Mesenchymal stem cell (in vitro differentiated cells and primary cell): ENCODE measurements at regions not wholly inside any gene's neighbourhood (a gene's known extent, or its start where the extent isn't known, plus 50 kb on each side); places are given as distances from the start of the nearest gene placed in this dataset.

Experiments
- DNase-seq: peaks from one replicate; pipeline ENCODE4 v3.0.0-alpha.2; 2013
- H2AFZ ChIP-seq: one replicate; pipeline ENCODE4 v1.6.1; 2013; ENCODE audit warnings: low read depth, mild to moderate bottlenecking, control low read depth, inconsistent platforms, low read length, moderate library complexity
- H2AK5ac ChIP-seq: 2 replicates; pipeline ENCODE4 v1.6.1; 2013; ENCODE audit warnings: low read length, moderate library complexity, mild to moderate bottlenecking, inconsistent platforms; ENCODE audit not compliant: severe bottlenecking
- H2BK120ac ChIP-seq: one replicate; pipeline ENCODE4 v1.6.1; 2013; ENCODE audit warnings: low read depth, mild to moderate bottlenecking, inconsistent platforms, low read length, moderate library complexity
- H2BK12ac ChIP-seq, 2 experiments: one replicate each; pipeline ENCODE4 v1.6.1; 2013; ENCODE audit warnings: inconsistent platforms in 2 of 2, low read length in 2 of 2, mild to moderate bottlenecking in 2 of 2, moderate library complexity in 2 of 2, control low read depth in 1 of 2
- H2BK15ac ChIP-seq: one replicate; pipeline ENCODE4 v1.6.1; 2013; ENCODE audit warnings: mild to moderate bottlenecking, low read depth, inconsistent platforms; ENCODE audit not compliant: poor library complexity, severe bottlenecking
- H2BK5ac ChIP-seq: 2 replicates; pipeline ENCODE4 v1.6.1; 2013; ENCODE audit warnings: low read depth, mild to moderate bottlenecking, low read length, control low read depth, inconsistent platforms; ENCODE audit not compliant: poor library complexity, severe bottlenecking
- H3K14ac ChIP-seq, 2 experiments: one replicate each; pipeline ENCODE4 v1.6.1; 2013; ENCODE audit warnings: inconsistent platforms in 2 of 2, low read length in 2 of 2, control low read depth in 1 of 2, mild to moderate bottlenecking in 1 of 2, moderate library complexity in 1 of 2
- H3K18ac ChIP-seq, 2 experiments: one replicate each; pipeline ENCODE4 v1.6.1; 2013; ENCODE audit warnings: inconsistent platforms in 2 of 2, low read length in 2 of 2, control low read depth in 1 of 2, low read depth in 1 of 2, mild to moderate bottlenecking in 1 of 2
- H3K23ac ChIP-seq, 2 experiments: one replicate each; pipeline ENCODE4 v1.6.1; 2013; ENCODE audit warnings: inconsistent platforms in 2 of 2, low read length in 2 of 2, mild to moderate bottlenecking in 2 of 2, moderate library complexity in 2 of 2, control low read depth in 1 of 2
- H3K27ac ChIP-seq: 2 replicates; pipeline ENCODE4 v1.5.1; 2013; ENCODE audit warnings: mild to moderate bottlenecking, moderate library complexity, low read length, control low read depth, inconsistent platforms; ENCODE audit not compliant: poor library complexity, severe bottlenecking
- H3K27me3 ChIP-seq, 2 experiments: 2 replicates each; pipeline versions ENCODE4 v1.6.1 to v1.7.0; 2013; ENCODE audit warnings: low read length in 2 of 2, mild to moderate bottlenecking in 2 of 2, moderate library complexity in 2 of 2, control low read depth in 1 of 2, inconsistent platforms in 1 of 2; ENCODE audit not compliant: control insufficient read depth in 1 of 2, insufficient read depth in 1 of 2
- H3K36me3 ChIP-seq, 2 experiments: 2 replicates each; pipeline versions ENCODE4 v1.6.1 to v1.7.0; 2013; ENCODE audit warnings: low read length in 2 of 2, control low read depth in 1 of 2, inconsistent platforms in 1 of 2, low read depth in 1 of 2, mild to moderate bottlenecking in 1 of 2; ENCODE audit not compliant: insufficient read depth in 2 of 2, control insufficient read depth in 1 of 2
- H3K4ac ChIP-seq, 2 experiments: one replicate each; pipeline ENCODE4 v1.6.1; 2013; ENCODE audit warnings: inconsistent platforms in 2 of 2, low read length in 2 of 2, mild to moderate bottlenecking in 2 of 2, moderate library complexity in 2 of 2, control low read depth in 1 of 2, low read depth in 1 of 2
- H3K4me1 ChIP-seq: 2 replicates; pipeline ENCODE4 v1.6.1; 2013; ENCODE audit warnings: low read depth, low read length, control low read depth; ENCODE audit not compliant: control insufficient read depth, insufficient read depth
- H3K4me2 ChIP-seq: 2 replicates; pipeline ENCODE4 v1.6.1; 2013; ENCODE audit warnings: low read length, mild to moderate bottlenecking, inconsistent platforms; ENCODE audit not compliant: poor library complexity, severe bottlenecking
- H3K4me3 ChIP-seq, 2 experiments: 2 replicates each; pipeline versions ENCODE4 v1.5.1 to v1.7.0; 2013; ENCODE audit warnings: low read length in 2 of 2, mild to moderate bottlenecking in 2 of 2, control low read depth in 1 of 2, low read depth in 1 of 2; ENCODE audit not compliant: insufficient read depth in 1 of 2
- H3K79me1 ChIP-seq: replicated peaks from 2 replicates; pipeline ENCODE4 v1.6.1; 2013; ENCODE audit warnings: mild to moderate bottlenecking, control low read depth, low read length, inconsistent platforms; ENCODE audit not compliant: poor library complexity, severe bottlenecking
- H3K9ac ChIP-seq: 2 replicates; pipeline ENCODE4 v1.7.0; 2013; ENCODE audit warnings: mild to moderate bottlenecking, low read length, moderate library complexity
- H3K9me3 ChIP-seq: 2 replicates; pipeline ENCODE4 v1.7.0; 2013; ENCODE audit warnings: mild to moderate bottlenecking, low read length; ENCODE audit not compliant: control insufficient read depth
- H4K8ac ChIP-seq: one replicate; pipeline ENCODE4 v1.6.1; 2013; ENCODE audit warnings: inconsistent platforms, mild to moderate bottlenecking, low read length, moderate library complexity
- H4K91ac ChIP-seq: one replicate; pipeline ENCODE4 v1.6.1; 2013; ENCODE audit warnings: mild to moderate bottlenecking, low read length, inconsistent platforms
- WGBS: methylation state at CpG from one replicate; pipeline ENCODE4 v1.1.7; 2013; ENCODE audit warnings: mixed read lengths; 5-methylcytosine and 5-hydroxymethylcytosine counted together

DNA sequence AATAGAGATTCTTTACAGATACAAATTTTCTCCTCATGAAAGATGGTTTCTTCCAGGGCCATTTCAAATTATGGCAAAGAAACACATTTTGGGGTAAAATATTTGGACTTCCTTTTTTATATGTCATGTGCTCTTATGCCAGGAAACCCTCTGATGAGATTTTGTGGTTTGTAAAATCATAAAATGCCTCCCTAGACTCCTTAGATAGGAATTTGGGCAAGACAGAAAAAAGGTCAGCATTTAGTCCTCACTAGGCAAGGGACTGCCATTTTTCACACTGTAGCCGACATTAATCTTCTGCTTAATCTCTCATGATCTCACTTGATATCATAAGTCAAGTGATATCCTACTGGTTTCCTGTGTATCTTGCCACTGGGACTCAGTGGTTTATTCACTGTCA is 286.4 kb downstream of the ARHGAP12 start:
- Histone ChIP-seq H3K36me3 (no peaks in the 10 kb centered on the region), H3K4me2 (no peak overlapping the region)

DNA sequence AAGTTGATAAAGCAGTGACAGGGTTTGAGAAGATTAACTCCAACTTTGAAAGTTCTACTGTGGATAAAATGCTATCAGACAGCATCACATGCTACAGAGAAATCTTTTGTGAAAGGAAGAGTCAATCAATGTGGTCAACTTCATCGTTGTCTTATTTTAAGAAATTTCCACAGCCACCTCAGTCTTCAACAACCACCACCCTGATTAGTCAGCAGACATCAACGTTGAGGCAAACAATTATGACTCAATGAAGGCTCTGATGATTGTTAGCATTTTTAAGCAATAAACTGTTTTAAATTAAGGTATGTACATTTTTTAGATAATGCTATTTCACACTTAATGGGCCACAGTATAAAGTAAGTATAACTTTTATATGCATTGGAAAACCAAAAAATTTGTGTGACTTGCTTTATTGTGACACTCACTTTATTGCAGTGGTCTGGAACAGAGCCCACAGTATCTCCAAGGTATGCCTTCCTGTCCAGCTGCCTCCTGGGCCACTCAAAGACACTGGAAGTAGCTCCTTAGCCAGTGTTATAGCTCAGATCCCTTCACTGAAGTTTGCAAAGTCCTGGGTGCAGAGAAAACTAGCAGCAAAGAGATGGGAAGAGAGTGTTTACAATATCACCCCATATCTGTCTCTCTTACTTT is 293.1 kb downstream of the ARHGAP12 start:
- no peak overlapping the region for H3K4me3 ChIP-seq
- H2BK5ac ChIP-seq = no peak overlapping the region
- H3K18ac ChIP-seq = no peak overlapping the region
- H3K14ac ChIP-seq = no peak overlapping the region
- H3K9me3 ChIP-seq = no peaks in the 10 kb centered on the region
- peak overlapping the region; percentile 52 for H2BK15ac ChIP-seq
- no peak overlapping the region for H3K27ac ChIP-seq
- no peak overlapping the region for H4K8ac ChIP-seq
- H3K4me1 ChIP-seq = no peaks in the 10 kb centered on the region
- H3K36me3 ChIP-seq = no peaks in the 10 kb centered on the region
- H3K79me1 ChIP-seq = no peaks in the 10 kb centered on the region
- no peak for DNase-seq
- H3K27me3 ChIP-seq = no peaks in the 10 kb centered on the region
- no peak overlapping the region for H3K4me2 ChIP-seq
- no peak overlapping the region for H2BK120ac ChIP-seq
- H3K23ac ChIP-seq = no peak overlapping the region
- H2AFZ ChIP-seq = no peak overlapping the region
- no peak overlapping the region for H2BK12ac ChIP-seq
- peak overlapping the region; percentile 3 for H3K9ac ChIP-seq
- H3K4ac ChIP-seq = no peak overlapping the region
- H4K91ac ChIP-seq = no peak overlapping the region
- no peak overlapping the region for H2AK5ac ChIP-seq
- WGBS = 60% methylated on average over 1 of the region's 2 CpGs

More for the DNA sequence above, 286.4 kb downstream of the ARHGAP12 start:
- no peak overlapping the region for H4K8ac ChIP-seq
- H2AK5ac ChIP-seq = no peak overlapping the region
- H3K9me3 ChIP-seq = no peaks in the 10 kb centered on the region
- H3K23ac ChIP-seq = no peak overlapping the region
- no peak overlapping the region for H3K27ac ChIP-seq
- H3K79me1 ChIP-seq = no peaks in the 10 kb centered on the region
- H3K27me3 ChIP-seq = no peaks in the 10 kb centered on the region
- no peak overlapping the region for H2AFZ ChIP-seq
- H3K4me3 ChIP-seq = no peak overlapping the region
- H2BK12ac ChIP-seq = no peak overlapping the region
- no peak overlapping the region for H3K14ac ChIP-seq
- no peak overlapping the region for H2BK15ac ChIP-seq
- no peak overlapping the region for H2BK5ac ChIP-seq
- WGBS = 92% methylated on average over 1 of the region's 1 CpG
- no peak overlapping the region for H2BK120ac ChIP-seq
- no peak overlapping the region for H4K91ac ChIP-seq
- H3K4me1 ChIP-seq = peaks cover 2% of the 10 kb centered on the region
- H3K4ac ChIP-seq = no peak overlapping the region
- DNase-seq = no peak
- H3K9ac ChIP-seq = no peak overlapping the region
- H3K18ac ChIP-seq = no peak overlapping the region

DNA sequence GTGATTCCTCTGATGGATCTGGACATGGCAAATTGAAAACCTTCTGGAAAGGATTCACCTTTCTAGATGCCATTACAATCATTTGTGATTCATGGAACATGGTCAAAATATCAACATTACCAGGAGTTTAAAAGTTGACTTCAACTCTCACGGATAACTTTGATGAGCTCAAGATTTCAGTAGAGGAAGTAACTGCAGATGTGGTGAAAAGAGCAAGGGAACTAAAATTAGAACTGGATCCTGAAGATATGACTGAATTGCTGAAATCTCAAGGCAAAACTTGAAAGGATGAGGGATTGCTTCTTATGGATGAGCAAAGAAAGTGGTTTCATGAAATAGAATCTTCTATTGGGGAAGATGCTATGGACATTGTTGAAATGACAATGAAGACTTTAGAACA is 293.6 kb downstream of the ARHGAP12 start:
- no peak overlapping the region for H4K91ac ChIP-seq
- H3K9ac ChIP-seq = no peak overlapping the region
- H3K9me3 ChIP-seq = no peaks in the 10 kb centered on the region
- H3K36me3 ChIP-seq = no peaks in the 10 kb centered on the region
- H3K18ac ChIP-seq = no peak overlapping the region
- no peak overlapping the region for H4K8ac ChIP-seq
- no peak overlapping the region for H2BK5ac ChIP-seq
- no peak overlapping the region for H3K27ac ChIP-seq
- no peak overlapping the region for H2AK5ac ChIP-seq
- DNase-seq = no peak
- no peak overlapping the region for H3K14ac ChIP-seq
- H3K23ac ChIP-seq = no peak overlapping the region
- H2AFZ ChIP-seq = no peak overlapping the region
- no peaks in the 10 kb centered on the region for H3K4me1 ChIP-seq
- no peak overlapping the region for H3K4me3 ChIP-seq
- no peaks in the 10 kb centered on the region for H3K27me3 ChIP-seq
- WGBS = 96% methylated on average over 1 of the region's 1 CpG
- H2BK12ac ChIP-seq = no peak overlapping the region
- H3K4ac ChIP-seq = no peak overlapping the region
- no peak overlapping the region for H3K4me2 ChIP-seq
- H2BK120ac ChIP-seq = no peak overlapping the region
- H3K79me1 ChIP-seq = no peaks in the 10 kb centered on the region
- no peak overlapping the region for H2BK15ac ChIP-seq

DNA sequence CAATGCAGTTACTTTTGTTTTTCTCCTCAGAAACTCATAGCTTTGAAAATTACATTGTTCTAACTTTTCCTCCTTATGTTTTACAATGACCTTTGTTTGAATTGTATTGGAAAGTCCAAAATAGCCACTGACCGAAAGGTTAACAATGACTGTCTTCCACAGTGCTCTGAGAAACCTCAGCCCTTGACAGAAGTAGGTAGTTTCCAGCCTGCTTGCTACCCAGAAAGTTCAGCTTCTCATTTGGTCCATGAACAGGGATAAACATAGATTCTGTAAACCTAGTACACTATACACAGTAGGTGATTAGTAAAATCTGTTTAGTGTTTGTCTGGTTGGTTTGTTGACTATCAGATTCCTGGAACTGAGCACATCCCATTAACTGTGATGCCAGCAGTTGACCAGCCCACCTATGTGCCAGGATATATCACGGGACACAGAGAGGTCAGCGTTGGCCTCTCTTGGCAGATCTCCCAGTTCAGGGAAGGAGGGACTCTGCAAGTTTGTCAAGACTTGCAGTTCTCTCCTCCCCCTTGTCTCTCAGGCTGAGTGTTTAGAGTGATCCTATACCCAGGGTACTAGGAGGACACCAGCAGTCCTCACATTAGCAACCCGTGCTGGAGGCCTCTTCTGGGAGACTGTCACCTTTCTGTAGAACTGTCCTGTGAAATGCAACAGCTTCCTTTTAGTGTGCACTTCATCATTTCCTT is 297.6 kb downstream of the ARHGAP12 start:
- Histone ChIP-seq H3K27ac (no peak overlapping the region), H3K14ac (no peak overlapping the region), H4K91ac (peak overlapping the region; percentile 30), H3K4ac (no peak overlapping the region), H2BK5ac (no peak overlapping the region), H4K8ac (no peak overlapping the region), H3K4me2 (no peak overlapping the region), H2BK15ac (no peak overlapping the region), H2AK5ac (no peak overlapping the region), H3K18ac (no peak overlapping the region), H2BK12ac (no peak overlapping the region), H3K9me3 (peaks cover 8% of the 10 kb centered on the region), H3K9ac (no peak overlapping the region), H3K4me3 (no peak overlapping the region), H3K36me3 (no peaks in the 10 kb centered on the region), H2BK120ac (no peak overlapping the region), H2AFZ (no peak overlapping the region), H3K27me3 (no peaks in the 10 kb centered on the region), H3K79me1 (no peaks in the 10 kb centered on the region), H3K23ac (no peak overlapping the region), H3K4me1 (no peaks in the 10 kb centered on the region)
- DNase-seq = peak; percentile 21
- 90% methylated on average over 4 of the region's 4 CpGs for WGBS
